Eye (tissue), 1 donor: ENCODE measurements at regions not wholly inside any gene's neighbourhood (a gene's known extent, or its start where the extent isn't known, plus 50 kb on each side); places are given as distances from the start of the nearest gene placed in this dataset.

ENCODE experiments used
- DNase-seq: peaks from one replicate; pipeline ENCODE4 v3.0.0-alpha.2; 2015

DNA sequence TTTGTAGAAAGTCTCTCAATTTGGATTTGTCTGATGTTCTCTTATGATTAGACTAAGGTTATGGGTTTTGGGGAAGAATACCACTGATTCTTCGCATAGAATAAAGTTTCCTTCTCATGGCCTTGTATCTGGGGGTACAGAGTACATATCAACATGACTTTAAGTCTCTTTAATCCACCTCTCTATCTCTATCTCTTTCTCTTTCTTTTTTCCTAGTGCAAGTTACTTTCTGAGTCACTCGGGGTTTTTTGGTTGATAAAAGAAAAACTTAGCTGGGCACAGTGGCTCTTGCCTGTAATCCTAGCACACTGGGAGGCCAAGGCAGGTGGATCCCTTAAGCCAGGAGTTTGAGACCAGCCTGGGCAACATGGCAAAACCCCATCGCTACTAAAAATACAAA is 100.1 kb upstream of the MAP4K3 start:
- DNase-seq, result no peak

DNA sequence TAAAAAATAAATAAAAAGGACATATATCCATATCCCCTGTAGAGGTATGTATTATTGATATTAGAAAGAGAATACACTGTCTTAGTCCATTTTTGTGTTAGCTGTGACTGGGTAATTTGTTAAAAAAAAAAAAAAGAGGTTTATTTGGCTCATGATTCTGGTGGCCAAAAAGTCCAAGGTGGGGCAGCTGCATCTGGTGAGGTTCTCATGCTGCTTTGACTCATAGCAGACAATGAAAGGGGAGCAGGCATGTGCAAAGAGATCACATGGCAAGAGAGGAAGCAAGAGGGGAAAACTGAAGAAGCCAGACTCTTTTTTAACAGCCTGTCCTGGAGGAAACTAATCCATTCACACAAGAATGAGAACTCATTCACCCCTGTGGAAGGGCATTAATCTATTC is 101.6 kb upstream of the MAP4K3 start:
- DNase-seq, result no peak

DNA sequence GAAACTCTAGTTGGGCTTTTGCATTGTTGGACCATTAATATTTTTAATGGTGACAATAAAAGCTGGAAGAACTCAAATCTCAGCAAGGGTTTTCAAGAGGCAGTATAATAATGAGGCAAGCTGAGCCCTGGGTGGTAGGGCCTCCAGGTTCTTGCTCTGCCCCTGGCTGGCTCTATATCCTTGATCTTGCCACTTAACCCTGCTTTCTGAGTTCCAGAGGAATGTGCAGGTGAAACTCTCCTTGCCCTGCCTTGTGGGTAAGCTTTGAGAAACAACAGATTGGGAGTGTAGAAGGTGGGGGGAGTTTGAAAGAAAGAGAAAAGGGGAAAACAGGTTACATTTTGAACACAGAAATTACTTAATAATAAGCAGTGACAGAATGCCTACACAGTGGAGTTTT is 103.3 kb upstream of the MAP4K3 start:
- no peak for DNase-seq

DNA sequence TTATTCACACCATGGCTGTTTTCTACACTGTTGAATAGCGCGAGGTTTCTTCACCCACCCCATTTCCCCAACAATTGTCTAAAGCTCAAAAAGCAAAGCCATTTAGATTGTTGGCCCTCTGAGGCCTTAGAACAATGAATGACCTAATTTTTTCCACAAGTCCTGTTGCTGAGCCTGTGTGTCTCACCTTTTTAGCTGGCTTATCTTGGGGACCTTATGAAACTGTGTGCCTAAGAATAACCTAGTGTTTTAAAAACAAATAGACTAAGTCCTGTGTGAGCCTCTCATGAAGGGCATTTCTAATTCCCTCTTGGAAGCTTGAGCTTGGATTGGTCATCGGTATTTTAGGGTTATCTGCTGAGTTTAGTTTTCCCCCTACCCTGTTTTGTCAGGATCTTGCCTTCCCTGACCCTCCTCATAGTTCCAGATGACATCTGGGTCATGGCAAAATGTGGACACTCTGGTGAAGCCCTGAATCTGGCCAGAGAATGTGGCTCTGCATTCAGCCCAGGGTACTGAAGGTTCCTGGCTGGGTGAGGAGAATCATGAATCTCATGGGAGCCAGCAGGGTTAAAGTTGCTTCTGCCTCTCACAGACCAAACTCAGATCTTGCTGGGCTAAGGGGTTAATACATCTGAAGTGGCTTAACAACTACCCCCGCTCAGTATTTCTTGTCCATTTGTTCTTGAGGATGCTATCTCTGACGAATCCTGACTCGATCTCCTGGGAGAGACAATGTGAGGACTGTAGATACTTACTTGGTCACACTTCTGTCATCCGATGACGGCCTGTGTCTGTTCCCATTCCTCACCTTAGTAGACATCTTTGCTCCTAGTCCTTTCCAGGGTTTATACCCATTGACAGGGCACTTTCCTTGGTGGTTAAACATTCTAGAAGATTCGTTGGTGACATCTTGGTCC is 104.2 kb upstream of the MAP4K3 start:
- DNase-seq, result no peak

DNA sequence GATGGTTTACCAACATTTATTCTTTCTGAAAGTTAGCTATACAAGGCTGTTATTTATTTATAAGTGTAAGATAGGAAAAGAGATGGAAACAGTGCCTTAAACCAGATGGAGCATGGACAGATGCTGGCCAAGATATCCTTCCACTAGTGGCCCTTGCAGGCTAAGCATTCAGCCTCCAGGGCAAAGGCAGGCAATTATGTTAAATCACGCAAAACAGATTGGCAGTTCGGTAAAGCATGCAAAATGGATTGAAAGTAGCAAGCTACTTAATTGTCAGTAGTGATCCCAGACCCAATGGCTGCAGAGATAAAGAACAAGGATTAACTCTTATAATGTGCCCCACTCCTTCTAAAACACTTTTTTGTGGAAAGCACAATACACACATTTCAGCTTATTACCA is 105.4 kb upstream of the MAP4K3 start:
- peak; percentile 71 for DNase-seq

DNA sequence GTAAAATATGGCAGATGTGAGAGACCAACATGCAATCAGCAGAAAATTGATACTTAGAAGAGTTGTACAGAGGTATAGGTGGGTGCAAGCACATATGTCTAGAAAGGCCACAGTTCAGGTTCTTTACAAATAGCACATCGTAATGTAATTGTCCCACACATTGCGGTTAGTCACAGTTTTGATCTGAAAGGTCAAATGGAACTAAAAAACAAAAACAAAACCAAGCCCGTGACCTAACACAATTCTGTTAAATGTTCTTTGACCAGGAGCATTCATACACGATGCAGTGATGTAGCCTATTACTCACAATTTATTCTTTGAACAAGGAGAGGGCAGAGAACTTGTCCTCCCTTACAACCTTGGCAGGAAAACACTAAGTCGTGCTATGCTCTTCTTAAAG is 108.9 kb upstream of the MAP4K3 start:
- no peak for DNase-seq

DNA sequence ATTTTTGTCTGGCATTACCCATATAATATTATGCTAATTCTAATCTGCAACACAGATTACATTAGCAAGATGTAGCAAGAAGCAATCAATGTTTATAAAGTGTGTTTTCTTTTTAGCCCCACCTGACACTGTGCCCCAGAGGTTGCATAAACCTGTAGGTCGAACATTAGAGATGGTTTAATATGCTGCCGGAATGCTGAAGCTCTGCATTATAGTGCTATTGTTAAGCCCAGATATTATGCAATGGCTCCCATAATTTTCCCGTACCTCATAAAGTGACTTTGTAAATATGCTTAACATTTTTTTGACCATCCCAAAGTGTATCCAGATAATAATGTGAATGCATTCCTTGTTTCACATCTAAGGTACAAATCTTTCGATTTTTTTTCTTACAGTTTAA is 109.3 kb upstream of the MAP4K3 start:
- no peak for DNase-seq

DNA sequence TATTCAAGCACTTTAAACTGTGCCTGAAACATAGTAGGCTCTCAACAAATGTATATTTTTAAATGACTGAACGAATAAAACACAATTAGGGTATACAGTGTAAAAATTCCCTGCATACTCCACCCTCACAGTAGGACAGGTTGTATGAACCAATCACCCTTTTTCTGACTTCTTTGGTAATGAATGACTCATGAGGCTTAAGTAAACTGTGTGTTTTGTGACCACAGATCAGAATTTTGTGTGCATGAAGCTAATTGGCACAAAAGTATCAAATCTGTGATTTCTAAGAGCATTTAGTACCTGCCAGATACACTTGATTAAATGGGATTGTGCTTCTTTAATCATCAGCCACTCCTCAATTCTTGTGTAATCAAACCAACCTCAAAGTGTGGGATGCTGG is 109.9 kb upstream of the MAP4K3 start:
- DNase-seq, result no peak

DNA sequence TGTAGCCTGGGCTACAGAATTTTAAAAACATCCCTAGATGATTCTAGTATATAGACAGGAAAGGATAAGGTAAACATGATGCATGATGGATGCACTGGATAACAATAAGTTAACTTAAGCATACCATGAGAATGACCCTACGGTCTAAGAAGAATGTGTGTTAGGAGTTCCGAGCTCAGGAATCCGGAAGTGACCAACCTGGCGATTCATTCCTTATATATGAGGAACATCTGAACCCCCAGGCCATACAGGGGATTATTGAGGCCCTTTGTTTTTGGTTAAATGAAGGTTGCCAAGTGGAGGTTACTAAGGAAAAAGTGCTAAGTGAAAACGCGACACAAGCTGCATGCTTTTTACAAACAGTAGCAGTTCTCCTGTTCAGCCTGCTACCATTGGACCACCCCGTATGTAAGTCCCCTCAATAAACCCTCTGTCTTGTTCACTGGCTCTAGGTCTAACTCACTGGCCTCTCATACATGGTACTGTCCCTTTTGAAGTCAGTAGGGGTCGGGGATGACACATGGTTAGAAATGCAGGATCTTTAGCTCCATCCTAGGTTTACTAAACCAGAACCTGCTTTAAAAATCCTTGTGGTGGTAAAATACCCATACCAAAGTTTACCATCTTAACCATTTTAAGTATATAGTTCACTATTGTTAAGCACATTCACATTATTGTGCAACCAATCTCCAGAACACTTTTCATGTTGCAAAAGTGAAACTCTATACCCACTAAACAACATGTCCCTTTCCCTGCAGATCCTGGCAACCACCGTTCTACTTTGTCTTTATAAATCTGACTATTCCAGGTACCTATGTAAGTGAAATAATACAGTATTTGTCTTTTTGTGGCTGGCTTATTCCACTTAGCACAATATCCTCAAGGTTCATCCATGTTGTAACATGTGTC is 111.0 kb upstream of the MAP4K3 start:
- DNase-seq, result no peak

DNA sequence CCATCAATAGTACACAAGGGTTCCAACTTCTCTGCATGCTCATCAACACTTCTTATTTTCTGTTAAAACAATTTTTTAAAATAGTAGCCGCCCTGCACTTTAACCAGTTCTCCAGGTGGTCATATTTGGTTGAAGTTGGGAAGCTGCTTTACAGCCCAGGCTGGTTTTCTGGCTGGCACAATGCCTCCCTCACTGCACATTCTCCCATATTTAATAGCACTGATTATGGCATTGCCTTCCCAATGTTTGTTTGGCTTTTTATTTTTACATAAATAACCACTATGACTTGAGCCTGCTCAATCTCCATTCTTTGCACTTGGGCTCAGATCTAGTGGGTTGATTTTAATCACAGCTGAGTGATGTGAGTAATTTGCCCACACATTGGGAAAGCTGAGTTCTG is 111.9 kb upstream of the MAP4K3 start:
- no peak for DNase-seq

DNA sequence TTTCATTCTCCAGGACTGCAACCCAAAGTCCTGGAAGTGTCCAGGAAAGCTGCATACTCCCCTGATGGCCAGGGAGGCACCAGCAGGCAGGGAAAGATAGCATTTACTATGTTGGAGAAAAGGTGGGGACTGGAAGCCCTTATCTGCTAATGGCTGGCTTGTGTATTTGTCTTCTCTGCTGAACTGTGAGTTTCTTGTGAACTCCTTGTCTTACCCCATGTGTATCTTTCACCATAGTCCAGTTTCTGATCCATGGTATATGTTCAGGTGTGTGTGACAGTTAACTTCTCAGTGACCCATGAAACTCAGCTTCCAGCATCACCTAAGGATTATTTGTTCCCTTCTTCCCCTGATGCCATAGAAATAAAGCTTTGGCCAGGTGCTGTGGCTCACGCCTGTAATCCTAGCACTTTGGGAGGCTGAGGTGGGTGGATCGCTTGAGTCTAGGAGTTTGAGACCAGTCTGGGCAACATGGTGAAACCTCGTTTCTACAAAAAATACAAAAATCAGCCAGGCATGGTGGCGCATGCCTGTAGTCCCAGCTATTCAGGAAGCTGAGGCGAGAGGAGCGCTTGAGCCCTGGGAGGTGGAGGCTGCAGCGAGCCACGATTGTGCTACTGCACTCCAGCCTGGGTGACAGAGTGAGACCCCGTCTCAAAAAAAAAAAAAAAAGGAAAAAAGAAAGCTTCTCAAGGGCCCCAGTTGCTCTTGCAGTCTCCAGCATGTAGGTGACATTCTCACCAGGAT is 112.8 kb upstream of the MAP4K3 start:
- DNase-seq, result no peak

DNA sequence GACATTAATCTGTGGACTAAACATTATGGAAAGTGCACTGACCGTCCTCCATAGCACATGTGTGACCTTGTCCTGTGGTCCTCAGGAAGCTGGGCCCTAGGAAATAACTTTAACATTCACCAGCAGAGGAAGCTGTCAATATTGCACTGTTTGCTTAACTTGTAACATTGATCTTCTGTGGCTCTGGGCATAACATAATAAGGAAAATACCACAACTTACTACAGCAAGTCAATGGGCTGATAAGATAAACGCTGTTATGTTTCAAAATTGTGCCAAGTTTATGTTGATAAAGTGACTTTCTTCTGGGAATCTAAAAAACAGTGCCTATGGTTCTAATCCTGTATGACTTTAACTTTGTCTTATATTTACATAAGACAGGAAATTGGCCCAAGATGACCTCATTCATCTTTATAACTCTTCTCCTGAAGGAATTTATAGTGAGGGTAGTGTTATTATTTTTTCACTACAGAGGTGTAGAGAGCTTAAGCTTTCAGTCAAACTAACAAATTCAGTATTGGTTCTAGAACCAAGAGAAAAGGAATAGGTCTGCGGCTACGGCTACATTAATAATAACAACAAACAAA is 113.7 kb upstream of the MAP4K3 start:
- DNase-seq, result no peak

DNA sequence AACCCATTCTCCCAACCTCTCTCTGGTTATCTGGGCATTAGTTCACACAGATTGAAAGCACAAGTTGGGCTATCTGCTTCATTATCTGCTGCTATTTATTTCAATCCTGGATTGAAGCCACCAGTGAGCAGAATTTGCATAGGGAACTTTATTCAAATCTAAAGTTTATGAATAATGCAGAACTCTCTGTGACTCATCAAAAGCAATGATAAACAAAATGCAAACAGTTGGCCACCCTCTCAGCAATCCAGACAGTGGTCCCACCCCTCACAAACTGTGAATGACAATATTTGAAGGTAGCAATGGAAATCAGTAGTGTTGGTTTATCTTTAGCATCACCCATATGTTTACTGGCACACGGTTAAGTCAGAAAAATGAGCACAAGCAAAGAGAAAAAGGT is 106.8 kb upstream of the TMEM178A start:
- DNase-seq, result no peak

DNA sequence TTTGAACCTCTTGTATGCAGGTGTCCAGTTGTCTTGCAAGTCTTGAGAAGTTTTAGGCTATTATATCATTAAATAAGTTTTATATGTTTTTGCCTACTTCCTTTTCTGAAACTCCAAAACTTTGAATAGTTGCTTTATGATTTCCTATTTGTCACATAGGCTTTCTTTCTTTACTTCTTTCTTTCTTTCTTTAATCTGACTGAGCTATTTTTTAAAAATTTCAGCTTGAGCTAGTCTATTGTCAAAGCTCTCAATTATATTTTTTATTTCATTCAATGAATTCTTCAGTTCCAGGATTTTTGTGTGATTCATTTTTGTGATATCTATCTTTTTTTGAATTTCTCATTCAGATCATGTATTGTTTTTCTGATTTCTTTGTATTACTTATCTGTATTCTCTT is 102.1 kb upstream of the TMEM178A start:
- no peak for DNase-seq

DNA sequence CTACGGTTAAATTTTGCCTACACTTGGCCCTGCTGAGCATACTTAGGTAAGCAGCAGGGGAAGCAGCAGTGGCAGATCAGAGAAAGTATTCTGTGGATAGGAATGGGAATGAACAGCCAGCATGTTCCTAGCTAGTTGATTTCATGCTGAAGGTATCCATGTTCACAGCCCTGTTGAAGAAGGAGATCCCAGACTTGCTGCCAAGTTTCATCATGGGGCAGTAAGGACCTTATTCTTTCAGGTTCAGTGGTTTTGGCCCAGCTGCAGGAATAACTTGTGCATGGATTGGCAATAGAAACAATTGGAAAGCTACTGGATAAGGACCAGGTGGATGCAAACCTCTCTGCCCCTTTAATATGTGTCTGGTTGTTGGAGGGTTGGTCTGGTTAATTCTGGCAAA is 98.2 kb upstream of the TMEM178A start:
- DNase-seq, result no peak

DNA sequence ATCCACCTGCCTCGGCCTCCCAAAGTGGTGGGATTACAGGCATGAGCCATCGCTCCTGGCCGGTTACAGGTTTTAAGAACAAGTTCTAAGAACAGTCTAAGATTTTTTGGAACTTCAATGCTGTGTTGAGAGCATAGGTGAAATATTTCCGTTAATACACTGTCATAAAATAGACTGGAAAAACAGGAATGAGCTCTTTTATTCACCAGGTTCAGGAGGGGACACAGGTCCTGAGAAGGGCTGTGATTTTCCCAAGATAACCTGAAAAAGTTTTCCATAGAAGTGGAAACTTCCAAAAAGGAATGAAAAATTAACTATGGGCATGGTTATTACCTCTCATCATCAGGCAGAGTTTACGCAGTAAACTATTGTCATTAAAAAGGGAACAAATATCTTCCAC is 97.6 kb upstream of the TMEM178A start:
- no peak for DNase-seq

DNA sequence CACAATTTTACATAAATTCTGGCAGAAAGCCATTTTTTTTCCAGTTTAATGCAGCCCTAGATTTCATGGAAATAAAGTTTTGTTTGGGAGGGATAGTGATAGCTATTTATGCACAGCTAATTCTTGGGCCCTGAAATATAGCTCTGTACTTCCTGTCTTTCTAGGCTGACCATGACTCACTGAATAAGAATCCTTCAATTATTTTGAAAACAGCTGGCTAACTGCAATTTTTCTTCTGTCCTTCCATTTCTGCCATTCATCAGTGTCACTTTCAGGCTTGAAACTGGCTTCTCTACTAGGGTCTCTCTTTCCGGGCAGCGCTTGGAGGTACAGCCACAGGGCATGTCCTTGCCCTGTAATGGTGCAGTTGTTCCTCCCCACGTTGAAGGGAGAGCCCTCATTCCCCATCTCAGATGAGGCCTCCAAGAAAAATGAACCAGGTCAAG is 97.1 kb upstream of the TMEM178A start:
- DNase-seq, result peak; percentile 25

DNA sequence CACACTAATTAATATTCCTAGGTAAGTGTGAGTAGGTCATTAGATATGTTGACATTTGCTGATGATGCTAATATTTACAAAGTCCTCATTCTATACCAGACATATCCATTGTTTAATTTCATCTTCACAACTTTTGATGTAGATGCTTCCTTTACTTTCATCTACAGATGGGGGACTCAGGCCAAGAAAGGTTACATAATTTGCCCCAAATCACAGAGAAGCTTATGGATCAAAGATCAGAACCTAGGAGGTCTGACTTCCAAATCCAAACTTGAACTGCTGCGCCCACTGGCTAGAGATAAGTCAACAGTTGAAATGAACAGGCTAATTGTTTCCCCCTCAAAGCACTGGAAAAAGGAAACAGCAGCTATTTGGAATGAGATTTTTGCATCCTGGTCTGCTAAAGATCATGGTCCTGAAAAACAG is 95.6 kb upstream of the TMEM178A start:
- DNase-seq, result no peak

DNA sequence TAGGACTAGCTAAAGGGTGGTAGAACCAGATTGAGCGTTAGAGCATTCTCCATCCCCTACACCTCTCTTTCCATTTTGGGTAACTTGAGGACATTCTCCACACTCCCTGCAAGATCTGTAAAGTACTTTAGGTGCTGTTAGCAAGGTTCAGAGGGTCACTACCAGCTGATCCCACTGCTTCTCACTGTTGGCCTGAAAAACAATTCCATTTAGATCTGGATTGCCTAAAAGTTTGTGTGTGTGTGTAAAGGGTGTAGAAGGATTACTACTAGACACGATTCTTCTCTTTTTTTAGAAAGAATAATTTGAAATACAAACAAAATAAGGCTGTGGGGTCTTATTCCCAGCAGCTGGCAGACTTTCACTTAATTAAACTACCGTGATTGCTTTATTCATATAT is 95.1 kb upstream of the TMEM178A start:
- no peak for DNase-seq

DNA sequence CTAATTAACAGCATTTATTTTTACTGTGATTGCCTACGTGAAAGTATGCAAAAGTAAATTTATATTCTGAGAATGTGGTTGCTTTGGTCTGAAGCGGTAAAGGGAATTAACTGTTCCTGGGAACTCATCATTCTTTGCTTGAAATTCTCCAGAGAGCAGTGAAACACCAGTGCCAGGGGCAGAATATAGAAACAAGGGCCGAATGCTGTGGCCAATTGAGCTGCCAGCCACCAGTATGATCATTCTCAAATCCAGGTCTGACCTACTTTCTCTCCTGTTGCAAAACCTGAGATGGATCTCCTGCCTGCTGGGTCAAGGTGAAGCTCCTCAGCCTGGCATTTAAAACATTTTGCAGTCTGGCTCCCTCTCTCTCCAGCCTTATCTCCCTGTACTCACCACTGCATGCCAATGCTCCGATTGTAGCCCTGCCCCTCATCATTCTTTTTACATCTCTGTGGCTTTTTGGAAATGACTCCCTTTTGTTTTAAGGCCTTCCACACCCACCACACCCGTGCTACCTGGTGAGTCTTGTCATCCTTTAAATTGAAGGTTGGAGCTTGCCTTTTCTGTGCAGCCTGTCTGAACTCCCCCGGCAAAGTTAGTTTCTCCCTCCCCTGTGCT is 94.5 kb upstream of the TMEM178A start:
- no peak for DNase-seq

DNA sequence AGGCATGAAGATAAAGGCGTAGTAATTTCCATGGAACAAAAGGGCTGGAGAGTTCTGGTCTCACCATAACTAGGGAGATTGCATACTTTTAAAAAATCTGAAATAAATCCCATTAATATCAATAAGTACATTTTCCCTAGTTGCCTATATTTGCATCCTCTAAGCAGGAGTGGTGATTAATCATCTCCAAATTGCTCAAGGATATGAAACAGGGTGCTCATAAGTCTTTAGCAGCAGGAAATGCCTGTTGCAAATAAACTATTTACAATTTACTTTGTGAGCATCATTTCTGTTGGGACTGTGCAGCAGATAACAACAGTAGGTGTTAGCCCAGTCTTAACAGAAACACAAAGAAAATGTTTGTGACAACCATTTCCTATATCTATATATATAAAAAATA is 92.4 kb upstream of the TMEM178A start:
- DNase-seq, result no peak

DNA sequence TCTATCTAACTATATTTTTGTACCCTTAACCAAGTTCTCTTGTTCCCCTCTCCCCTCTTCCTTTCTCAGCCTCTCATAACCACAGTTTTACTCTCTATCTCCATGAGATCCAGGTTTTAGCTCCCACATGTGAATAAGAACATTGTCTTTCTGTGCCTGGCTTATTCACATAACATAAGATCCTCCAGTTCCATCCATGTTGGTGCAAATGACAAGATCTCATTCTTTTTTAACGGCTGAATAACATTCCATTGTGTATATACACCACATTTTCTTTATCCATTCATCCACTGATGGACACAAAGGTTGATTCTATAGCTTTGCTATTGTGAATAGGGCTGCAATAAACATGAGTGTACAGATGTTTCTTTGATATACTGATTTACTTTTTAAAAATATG is 83.9 kb upstream of the TMEM178A start:
- DNase-seq, result no peak
